ENCODE measurements at regions not wholly inside any gene's neighbourhood (a gene's known extent, or its start where the extent isn't known, plus 50 kb on each side); places are given as distances from the start of the nearest gene placed in this dataset.

GRCh38 chr1:184247671-184248070 is 139.2 kb upstream of the C1orf21 start:
- ATAC-seq (ENCODE audit: low FRiP score) (no peak), DNase-seq (ENCODE audit: low spot score) (no peak)
- TF ChIP-seq CTCF (IDR thresholded peaks at IDR 0.05): no peak

GRCh38 chr1:184253921-184254320 is 132.9 kb upstream of the C1orf21 start:
- no peak for TF ChIP-seq CTCF (IDR thresholded peaks at IDR 0.05)
- DNase-seq (ENCODE audit: low spot score) (no peak), ATAC-seq (ENCODE audit: low FRiP score) (no peak)

- ATAC-seq (ENCODE audit: low FRiP score): no peak
- no peak for DNase-seq (ENCODE audit: low spot score)
- no peak for TF ChIP-seq CTCF (IDR thresholded peaks at IDR 0.05)
Observed at GRCh38 chr1:184254849-184255248, 132.0 kb upstream of the C1orf21 start.

GRCh38 chr1:184255560-184255959 is 131.3 kb upstream of the C1orf21 start:
- no peak for TF ChIP-seq CTCF (IDR thresholded peaks at IDR 0.05)
- no peak for DNase-seq (ENCODE audit: low spot score)
- ATAC-seq (ENCODE audit: low FRiP score): no peak

- TF ChIP-seq CTCF (IDR thresholded peaks at IDR 0.05): no peak
- ATAC-seq (ENCODE audit: low FRiP score) (no peak), DNase-seq (ENCODE audit: low spot score) (no peak)
Observed at GRCh38 chr1:184257873-184258272, 129.0 kb upstream of the C1orf21 start.

- ATAC-seq (ENCODE audit: low FRiP score) (no peak), DNase-seq (ENCODE audit: low spot score) (no peak)
- TF ChIP-seq CTCF (IDR thresholded peaks at IDR 0.05): no peak
Observed at GRCh38 chr1:184258525-184258924, 128.3 kb upstream of the C1orf21 start.

- DNase-seq (ENCODE audit: low spot score): no peak
- TF ChIP-seq CTCF (IDR thresholded peaks at IDR 0.05): no peak
- no peak for ATAC-seq (ENCODE audit: low FRiP score)
Observed at GRCh38 chr1:184260382-184260781, 126.4 kb upstream of the C1orf21 start.

Measured in omental fat pad (tissue), 3 donors.